Mucosa of rectum (tissue), 2 donors: ENCODE measurements at regions not wholly inside any gene's neighbourhood (a gene's known extent, or its start where the extent isn't known, plus 50 kb on each side); places are given as distances from the start of the nearest gene placed in this dataset.
A peak's percentile ranks its signal among the peaks of the same experiment; 100 is the strongest.

Source experiments
- H3K27ac ChIP-seq, 2 donors: one replicate each; pipeline ENCODE4 v1.7.0; 2013; ENCODE audit warnings: inconsistent platforms in 2 of 2, low read depth in 2 of 2, low read length in 2 of 2
- H3K27me3 ChIP-seq, 2 donors: one replicate each; pipeline ENCODE4 v1.7.0; 2013; ENCODE audit warnings: low read length in 2 of 2; ENCODE audit not compliant: control insufficient read depth in 2 of 2, insufficient read depth in 2 of 2
- H3K36me3 ChIP-seq, 2 donors: one replicate each; pipeline ENCODE4 v1.7.0; 2013; ENCODE audit warnings: low read length in 2 of 2; ENCODE audit not compliant: control insufficient read depth in 2 of 2, insufficient read depth in 2 of 2
- H3K4me1 ChIP-seq, 2 donors: one replicate each; pipeline ENCODE4 v1.7.0; 2013; ENCODE audit warnings: low read length in 2 of 2, mild to moderate bottlenecking in 1 of 2; ENCODE audit not compliant: control insufficient read depth in 2 of 2, insufficient read depth in 2 of 2
- H3K4me3 ChIP-seq, 2 donors: one replicate each; pipeline ENCODE4 v1.7.0; 2013; ENCODE audit warnings: low read length in 2 of 2
- H3K9ac ChIP-seq, 2 donors: one replicate each; pipeline ENCODE4 v1.7.0; 2013; ENCODE audit warnings: low read length in 2 of 2, low read depth in 1 of 2, mild to moderate bottlenecking in 1 of 2
- H3K9me3 ChIP-seq, 2 donors: one replicate each; pipeline ENCODE4 v1.7.0; 2013; ENCODE audit warnings: low read length in 2 of 2; ENCODE audit not compliant: control insufficient read depth in 2 of 2
- donor health status: healthy.
- donor health status: Normal muscosa, but diverticular disease.

GRCh38 chr13:105971738-105972137 is 563.7 kb downstream of the EFNB2 start:
- H3K4me3 ChIP-seq, result peak overlapping the region; percentile 55

GRCh38 chr13:105971312-105971711 is 564.1 kb downstream of the EFNB2 start:
- Histone ChIP-seq H3K4me1 (peaks cover 11 to 28% of the 10 kb centered on the region in 2 donors), H3K4me3 (no peak overlapping the region), H3K9ac (no peak overlapping the region), H3K27ac (peak overlapping the region; percentile 76 to 79), H3K36me3 (no peaks in the 10 kb centered on the region), H3K9me3 (no peaks in the 10 kb centered on the region), H3K27me3 (no peaks in the 10 kb centered on the region)

More at GRCh38 chr13:105971738-105972137, 563.7 kb downstream of the EFNB2 start:
- H3K9me3 ChIP-seq, result no peaks in the 10 kb centered on the region
- peak overlapping the region; percentile 76 to 79 for H3K27ac ChIP-seq
- peak overlapping the region in 1 of 2 donors; percentile 32 for H3K9ac ChIP-seq
- H3K4me1 ChIP-seq, result peaks cover 11 to 28% of the 10 kb centered on the region in 2 donors
- no peaks in the 10 kb centered on the region for H3K27me3 ChIP-seq
- H3K36me3 ChIP-seq, result no peaks in the 10 kb centered on the region

- Histone ChIP-seq H3K4me3 (no peak overlapping the region), H3K27me3 (no peaks in the 10 kb centered on the region), H3K4me1 (peaks cover 11 to 28% of the 10 kb centered on the region in 2 donors), H3K9ac (no peak overlapping the region), H3K36me3 (no peaks in the 10 kb centered on the region), H3K9me3 (no peaks in the 10 kb centered on the region), H3K27ac (no peak overlapping the region)
These were observed 565.7 kb downstream of the EFNB2 start for GRCh38 chr13:105969761-105970160.

- Histone ChIP-seq H3K4me3 (no peak overlapping the region), H3K27me3 (no peaks in the 10 kb centered on the region), H3K36me3 (no peaks in the 10 kb centered on the region), H3K4me1 (peaks cover 3 to 25% of the 10 kb centered on the region in 2 donors), H3K27ac (no peak overlapping the region), H3K9me3 (no peaks in the 10 kb centered on the region), H3K9ac (no peak overlapping the region)
These were observed 569.6 kb downstream of the EFNB2 start for GRCh38 chr13:105965910-105966309.

GRCh38 chr13:105962080-105962479 is 573.4 kb downstream of the EFNB2 start:
- H3K36me3 ChIP-seq, result no peaks in the 10 kb centered on the region
- peak overlapping the region in 1 of 2 donors; percentile 29 for H3K27ac ChIP-seq
- H3K4me3 ChIP-seq, result no peak overlapping the region
- no peak overlapping the region for H3K9ac ChIP-seq
- no peaks in the 10 kb centered on the region for H3K9me3 ChIP-seq
- H3K27me3 ChIP-seq, result no peaks in the 10 kb centered on the region
- H3K4me1 ChIP-seq, result peaks cover 0 to 9% of the 10 kb centered on the region in 2 donors

- Histone ChIP-seq H3K4me1 (peaks cover 0 to 9% of the 10 kb centered on the region in 2 donors), H3K4me3 (no peak overlapping the region), H3K9ac (no peak overlapping the region), H3K27ac (peak overlapping the region in 1 of 2 donors; percentile 29), H3K36me3 (no peaks in the 10 kb centered on the region), H3K27me3 (no peaks in the 10 kb centered on the region), H3K9me3 (no peaks in the 10 kb centered on the region)
These were observed 574.0 kb downstream of the EFNB2 start for GRCh38 chr13:105961438-105961837.

GRCh38 chr13:105960326-105960725 is 575.1 kb downstream of the EFNB2 start:
- Histone ChIP-seq H3K9ac (no peak overlapping the region), H3K4me1 (peaks cover 0 to 9% of the 10 kb centered on the region in 2 donors), H3K4me3 (no peak overlapping the region), H3K27me3 (no peaks in the 10 kb centered on the region), H3K27ac (no peak overlapping the region), H3K9me3 (no peaks in the 10 kb centered on the region), H3K36me3 (no peaks in the 10 kb centered on the region)

- Histone ChIP-seq H3K4me1 (peaks cover 0 to 9% of the 10 kb centered on the region in 2 donors), H3K9me3 (no peaks in the 10 kb centered on the region), H3K9ac (no peak overlapping the region), H3K4me3 (no peak overlapping the region), H3K27ac (no peak overlapping the region), H3K36me3 (no peaks in the 10 kb centered on the region), H3K27me3 (no peaks in the 10 kb centered on the region)
These were observed 575.6 kb downstream of the EFNB2 start for GRCh38 chr13:105959876-105960275.

- H3K27me3 ChIP-seq, result no peaks in the 10 kb centered on the region
- H3K9ac ChIP-seq, result no peak overlapping the region
- H3K4me3 ChIP-seq, result no peak overlapping the region
- no peak overlapping the region for H3K27ac ChIP-seq
- H3K36me3 ChIP-seq, result no peaks in the 10 kb centered on the region
- no peaks in the 10 kb centered on the region for H3K9me3 ChIP-seq
- H3K4me1 ChIP-seq, result peaks cover 0 to 9% of the 10 kb centered on the region in 2 donors
These were observed 577.6 kb downstream of the EFNB2 start for GRCh38 chr13:105957769-105958438.

- H3K27me3 ChIP-seq, result no peaks in the 10 kb centered on the region
- H3K4me3 ChIP-seq, result no peak overlapping the region
- no peaks in the 10 kb centered on the region for H3K9me3 ChIP-seq
- no peaks in the 10 kb centered on the region for H3K36me3 ChIP-seq
- peaks cover 0 to 4% of the 10 kb centered on the region in 2 donors for H3K4me1 ChIP-seq
- H3K9ac ChIP-seq, result no peak overlapping the region
- no peak overlapping the region for H3K27ac ChIP-seq
These were observed 578.5 kb downstream of the EFNB2 start for GRCh38 chr13:105956921-105957320.
